HCT116 (cell line): ENCODE measurements at regions not wholly inside any gene's neighbourhood (a gene's known extent, or its start where the extent isn't known, plus 50 kb on each side); places are given as distances from the start of the nearest gene placed in this dataset.

Experiments
- ATAC-seq: fragments of 200-7000 bp; cut with Tn5 transposase; 2 replicates; pipeline ENCODE4 v1.9.1; 2020; ENCODE audit warnings: mild to moderate bottlenecking, moderate library complexity
- BruUV-seq: library from RNA; stranded (reverse); fragments of 400-500 nt; replicated peaks from 2 replicates; lab custom pipeline; 2021; lab: Mats Ljungman, UMichigan
- CTCF ChIA-PET: fragments of 300-600 bp; sonication (Branson Sonifier 250); formaldehyde crosslinking; loops from one replicate; lab custom pipeline; 2021; ENCODE audit warnings: antibody characterized with exemption; lab: Charles Lee
- POLR2A ChIA-PET: fragments of 300-600, 350-600 bp; sonication (Branson Sonifier 250); formaldehyde crosslinking; loops from one replicate; lab custom pipeline; 2021; ENCODE audit warnings: antibody characterized with exemption; lab: Charles Lee
- RAD21 ChIA-PET, 2 experiments: fragments of 300-600 bp; sonication (Branson Sonifier 250); formaldehyde crosslinking; loops; one replicate each; lab custom pipeline; 2023; ENCODE audit warnings: low total read pairs in 2 of 2; ENCODE audit not compliant: uncharacterized antibody in 2 of 2, unreplicated experiment in 2 of 2, low non-redundant PET in 1 of 2; lab: Charles Lee
- DNase-seq: peaks from one replicate; pipeline ENCODE4 v3.0.0-alpha.2; 2010; ENCODE audit warnings: low read depth, low spot score
- H2AFZ ChIP-seq: fragments of 200-600 bp; shearing (Covaris generic), sonication (generic); 2 replicates; pipeline ENCODE4 v1.6.1; 2017; ENCODE audit warnings: low read depth, mixed run types, mixed read lengths, antibody characterized with exemption, low read length; ENCODE audit not compliant: poor library complexity, severe bottlenecking
- H3K27ac ChIP-seq: 2 replicates; pipeline ENCODE4 v1.5.1; 2012; ENCODE audit warnings: low read depth, low read length
- H3K27me3 ChIP-seq: fragments of 200-600 bp; sonication (generic); 2 replicates; pipeline ENCODE4 v1.6.1; 2016; ENCODE audit warnings: mixed run types, low read length, mixed read lengths; ENCODE audit not compliant: insufficient read depth
- H3K36me3 ChIP-seq, 2 experiments: fragments of 200-500 bp in 1 of 2; fragments of 200-600 bp in 1 of 2; sonication (Bioruptor generic) in 1 of 2; sonication (generic) in 1 of 2; 2 replicates each; pipeline versions ENCODE4 v1.5.1 to v1.6.1; 2014 to 2016; ENCODE audit warnings: low read length in 2 of 2, inconsistent platforms in 1 of 2, mixed read lengths in 1 of 2, mixed run types in 1 of 2; ENCODE audit not compliant: insufficient read depth in 2 of 2, control insufficient read depth in 1 of 2
- H3K4me1 ChIP-seq, 2 experiments: fragments of 200-600 bp in 1 of 2; sonication (generic) in 1 of 2; 2 replicates each; pipeline versions ENCODE4 v1.5.1 to v1.6.1; 2012 to 2017; ENCODE audit warnings: low read length in 2 of 2, inconsistent platforms in 1 of 2, mild to moderate bottlenecking in 1 of 2, mixed read lengths in 1 of 2, mixed run types in 1 of 2, moderate library complexity in 1 of 2; ENCODE audit not compliant: insufficient read depth in 2 of 2, control insufficient read depth in 1 of 2
- H3K4me2 ChIP-seq: fragments of 200-600 bp; sonication (generic); 2 replicates; pipeline ENCODE4 v1.6.1; 2017; ENCODE audit warnings: mixed run types, low read length, mixed read lengths
- H3K4me3 ChIP-seq, 2 experiments: fragments of 200-600 bp in 1 of 2; sonication (generic) in 1 of 2; replicated peaks in 1 of 2; 2 replicates each; pipeline ENCODE4 v1.5.1; 2011 to 2016; ENCODE audit warnings: low read length in 2 of 2, control low read depth in 1 of 2, low read depth in 1 of 2, mild to moderate bottlenecking in 1 of 2, mixed read lengths in 1 of 2, mixed run types in 1 of 2
- H3K79me2 ChIP-seq: fragments of 200-600 bp; sonication (generic); 2 replicates; pipeline ENCODE4 v1.6.1; 2017; ENCODE audit warnings: mild to moderate bottlenecking, mixed run types, low read length, moderate library complexity, mixed read lengths; ENCODE audit not compliant: insufficient read depth
- H3K9ac ChIP-seq: fragments of 200-600 bp; sonication (generic); 2 replicates; pipeline ENCODE4 v1.6.1; 2016; ENCODE audit warnings: low read length, mixed read lengths
- H3K9me2 ChIP-seq: fragments of 200-600 bp; sonication (generic), shearing (Covaris generic); 2 replicates; pipeline ENCODE4 v1.6.1; 2017; ENCODE audit warnings: mixed run types, mild to moderate bottlenecking, moderate library complexity; ENCODE audit not compliant: insufficient read depth
- H3K9me3 ChIP-seq, 2 experiments: fragments of 200-500 bp in 1 of 2; fragments of 200-600 bp in 1 of 2; sonication (Bioruptor generic) in 1 of 2; sonication (generic) in 1 of 2; 2 replicates each; pipeline ENCODE4 v1.6.1; 2014 to 2017; ENCODE audit warnings: low read length in 2 of 2, mixed read lengths in 2 of 2, inconsistent platforms in 1 of 2, low read depth in 1 of 2, mild to moderate bottlenecking in 1 of 2, mixed run types in 1 of 2, moderate library complexity in 1 of 2; ENCODE audit not compliant: control insufficient read depth in 1 of 2, insufficient read depth in 1 of 2
- H4K20me1 ChIP-seq: fragments of 200-600 bp; sonication (generic), shearing (Covaris generic); 2 replicates; pipeline ENCODE4 v1.6.1; 2017; ENCODE audit warnings: mixed run types, mild to moderate bottlenecking, moderate library complexity; ENCODE audit not compliant: insufficient read depth
- CBX3 ChIP-seq: IDR thresholded peaks from 2 replicates; pipeline ENCODE4 v1.6.1; 2012; ENCODE audit warnings: low read depth
- EGR1 ChIP-seq: IDR thresholded peaks from 2 replicates; pipeline ENCODE4 v1.6.1; 2012; ENCODE audit warnings: low read depth
- JUND ChIP-seq: IDR thresholded peaks from 2 replicates; pipeline ENCODE4 v1.6.1; 2012
- SP1 ChIP-seq: IDR thresholded peaks from 2 replicates; pipeline ENCODE4 v1.6.1; 2012; ENCODE audit warnings: low read depth
- SRF ChIP-seq: IDR thresholded peaks from 2 replicates; pipeline ENCODE4 v1.6.1; 2012; ENCODE audit warnings: low read depth
- ZFX ChIP-seq: fragments of 450-650 bp; IDR thresholded peaks from 2 replicates; pipeline ENCODE4 v1.6.1; 2017
- intact Hi-C: fragments of 100-400 bp; cut with micrococcal nuclease; formaldehyde crosslinking; loops from 2 replicates; pipeline ENCODE4 v1.10.0; 2022
- TF ChIP-seq, protein P1 (sequence below): IDR thresholded peaks from 2 replicates; pipeline ENCODE4 v1.6.1; 2012
- TF ChIP-seq, protein P2 (sequence below), 3 experiments: fragments of 200-600 bp in 1 of 3; sonication (generic) in 1 of 3; IDR thresholded peaks in 2 of 3; conservative IDR thresholded peaks in 1 of 3; 2 replicates each; pipeline ENCODE4 v1.5.1; 2012 to 2017; ENCODE audit warnings: low read depth in 2 of 3, low read length in 2 of 3, antibody characterized with exemption in 1 of 3, borderline replicate concordance in 1 of 3, control low read depth in 1 of 3, mild to moderate bottlenecking in 1 of 3, mixed read lengths in 1 of 3, mixed run types in 1 of 3, moderate library complexity in 1 of 3; ENCODE audit not compliant: insufficient read depth in 1 of 3
- TF ChIP-seq, protein P3 (sequence below): IDR thresholded peaks from 2 replicates; pipeline ENCODE4 v1.6.1; 2012; ENCODE audit warnings: low read depth

DNA sequence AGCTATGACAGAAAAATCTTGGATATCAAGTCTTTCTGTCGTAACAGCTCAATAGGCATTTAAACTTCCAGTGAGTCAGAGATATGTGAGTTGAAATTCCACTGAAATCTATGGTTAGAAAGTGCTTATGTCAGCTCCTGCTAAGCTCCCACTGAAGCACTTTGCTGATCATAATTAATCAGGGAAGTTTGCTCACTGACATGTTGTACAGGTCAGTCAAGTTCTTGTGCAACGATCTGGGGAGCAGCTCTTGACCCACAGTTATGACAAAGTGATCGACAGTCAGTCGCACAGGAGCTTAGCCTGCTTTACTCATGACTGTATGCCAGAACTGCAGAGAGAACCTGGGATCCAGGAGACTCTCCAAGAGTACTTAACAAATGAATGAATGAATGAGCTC, 453.5 kb downstream of the SOX2 start:
- no peaks in the 10 kb centered on the region for H3K9me2 ChIP-seq
- H3K4me2 ChIP-seq = no peak overlapping the region
- TF ChIP-seq ZFX (no peak), SP1 (no peak), JUND (no peak), EGR1 (no peak), CBX3 (no peak), SRF (no peak)
- TF ChIP-seq, protein P1, sequence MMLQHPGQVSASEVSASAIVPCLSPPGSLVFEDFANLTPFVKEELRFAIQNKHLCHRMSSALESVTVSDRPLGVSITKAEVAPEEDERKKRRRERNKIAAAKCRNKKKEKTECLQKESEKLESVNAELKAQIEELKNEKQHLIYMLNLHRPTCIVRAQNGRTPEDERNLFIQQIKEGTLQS = no peak
- TF ChIP-seq, protein P2, sequence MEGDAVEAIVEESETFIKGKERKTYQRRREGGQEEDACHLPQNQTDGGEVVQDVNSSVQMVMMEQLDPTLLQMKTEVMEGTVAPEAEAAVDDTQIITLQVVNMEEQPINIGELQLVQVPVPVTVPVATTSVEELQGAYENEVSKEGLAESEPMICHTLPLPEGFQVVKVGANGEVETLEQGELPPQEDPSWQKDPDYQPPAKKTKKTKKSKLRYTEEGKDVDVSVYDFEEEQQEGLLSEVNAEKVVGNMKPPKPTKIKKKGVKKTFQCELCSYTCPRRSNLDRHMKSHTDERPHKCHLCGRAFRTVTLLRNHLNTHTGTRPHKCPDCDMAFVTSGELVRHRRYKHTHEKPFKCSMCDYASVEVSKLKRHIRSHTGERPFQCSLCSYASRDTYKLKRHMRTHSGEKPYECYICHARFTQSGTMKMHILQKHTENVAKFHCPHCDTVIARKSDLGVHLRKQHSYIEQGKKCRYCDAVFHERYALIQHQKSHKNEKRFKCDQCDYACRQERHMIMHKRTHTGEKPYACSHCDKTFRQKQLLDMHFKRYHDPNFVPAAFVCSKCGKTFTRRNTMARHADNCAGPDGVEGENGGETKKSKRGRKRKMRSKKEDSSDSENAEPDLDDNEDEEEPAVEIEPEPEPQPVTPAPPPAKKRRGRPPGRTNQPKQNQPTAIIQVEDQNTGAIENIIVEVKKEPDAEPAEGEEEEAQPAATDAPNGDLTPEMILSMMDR (IDR thresholded peaks at IDR 0.05 in 2 of 3, conservative IDR thresholded peaks at IDR 0.05 in 1 of 3; ENCODE audit: borderline replicate concordance in 1 of 3, insufficient read depth in 1 of 3, low read depth in 2 of 3, low read length in 2 of 3) = no peak
- TF ChIP-seq, protein P3, sequence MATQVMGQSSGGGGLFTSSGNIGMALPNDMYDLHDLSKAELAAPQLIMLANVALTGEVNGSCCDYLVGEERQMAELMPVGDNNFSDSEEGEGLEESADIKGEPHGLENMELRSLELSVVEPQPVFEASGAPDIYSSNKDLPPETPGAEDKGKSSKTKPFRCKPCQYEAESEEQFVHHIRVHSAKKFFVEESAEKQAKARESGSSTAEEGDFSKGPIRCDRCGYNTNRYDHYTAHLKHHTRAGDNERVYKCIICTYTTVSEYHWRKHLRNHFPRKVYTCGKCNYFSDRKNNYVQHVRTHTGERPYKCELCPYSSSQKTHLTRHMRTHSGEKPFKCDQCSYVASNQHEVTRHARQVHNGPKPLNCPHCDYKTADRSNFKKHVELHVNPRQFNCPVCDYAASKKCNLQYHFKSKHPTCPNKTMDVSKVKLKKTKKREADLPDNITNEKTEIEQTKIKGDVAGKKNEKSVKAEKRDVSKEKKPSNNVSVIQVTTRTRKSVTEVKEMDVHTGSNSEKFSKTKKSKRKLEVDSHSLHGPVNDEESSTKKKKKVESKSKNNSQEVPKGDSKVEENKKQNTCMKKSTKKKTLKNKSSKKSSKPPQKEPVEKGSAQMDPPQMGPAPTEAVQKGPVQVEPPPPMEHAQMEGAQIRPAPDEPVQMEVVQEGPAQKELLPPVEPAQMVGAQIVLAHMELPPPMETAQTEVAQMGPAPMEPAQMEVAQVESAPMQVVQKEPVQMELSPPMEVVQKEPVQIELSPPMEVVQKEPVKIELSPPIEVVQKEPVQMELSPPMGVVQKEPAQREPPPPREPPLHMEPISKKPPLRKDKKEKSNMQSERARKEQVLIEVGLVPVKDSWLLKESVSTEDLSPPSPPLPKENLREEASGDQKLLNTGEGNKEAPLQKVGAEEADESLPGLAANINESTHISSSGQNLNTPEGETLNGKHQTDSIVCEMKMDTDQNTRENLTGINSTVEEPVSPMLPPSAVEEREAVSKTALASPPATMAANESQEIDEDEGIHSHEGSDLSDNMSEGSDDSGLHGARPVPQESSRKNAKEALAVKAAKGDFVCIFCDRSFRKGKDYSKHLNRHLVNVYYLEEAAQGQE = no peak
- TF ChIP-seq, all 23 proteins: peak for 0
- Histone ChIP-seq H4K20me1 (no peaks in the 10 kb centered on the region), H3K4me1 (no peaks in the 10 kb centered on the region), H3K27ac (no peak overlapping the region), H3K4me3 (no peak overlapping the region), H3K79me2 (no peaks in the 10 kb centered on the region), H3K9me3 (no peaks in the 10 kb centered on the region), H3K36me3 (no peaks in the 10 kb centered on the region), H2AFZ (no peak overlapping the region), H3K9ac (no peak overlapping the region), H3K27me3 (no peaks in the 10 kb centered on the region)
- POLR2A ChIA-PET = no interaction called here
- ATAC-seq = no peak
- DNase-seq = no peak
- CTCF ChIA-PET = no interaction called here
- no TSS peak for BruUV-seq
- RAD21 ChIA-PET = interaction anchor here in 1 of 2 experiments (1.1 kb wide), 1 partner anchor 15 kb away, joined by 3 read pairs; no protein-coding TSS in a partner anchor
- intact Hi-C loops = no loop called here
